IMR-90 (cell line): ENCODE measurements at regions not wholly inside any gene's neighbourhood (a gene's known extent, or its start where the extent isn't known, plus 50 kb on each side); places are given as distances from the start of the nearest gene placed in this dataset.

Experiments used
- ATAC-seq: fragments of 200-7000 bp; cut with Tn5 transposase; 2 replicates; pipeline ENCODE4 v1.9.1; 2020; ENCODE audit warnings: low read depth, mild to moderate bottlenecking, moderate library complexity
- BruUV-seq: library from RNA; stranded (reverse); fragments of 400-500 nt; replicated peaks from 2 replicates; lab custom pipeline; 2021; lab: Mats Ljungman, UMichigan
- CTCF ChIA-PET: fragments of 300-600 bp; formaldehyde crosslinking; extraction: SDS; loops from one replicate; lab custom pipeline; 2021; ENCODE audit warnings: antibody characterized with exemption; lab: Yijun Ruan, JAX
- POLR2A ChIA-PET: fragments of 300-600 bp; sonication (Branson Sonifier 250); formaldehyde crosslinking; loops from one replicate; lab custom pipeline; 2022; ENCODE audit warnings: antibody characterized with exemption; ENCODE audit not compliant: unreplicated experiment; lab: Charles Lee
- DNase-seq: peaks from one replicate; pipeline ENCODE4 v3.0.0; 2013
- H2AFZ ChIP-seq: replicated peaks from 2 replicates; pipeline ENCODE3; 2013; ENCODE audit warnings: low read length, mild to moderate bottlenecking; ENCODE audit not compliant: poor library complexity
- H2AK5ac ChIP-seq: 2 replicates; pipeline ENCODE4 v1.6.1; 2013; ENCODE audit warnings: low read depth, low read length, inconsistent platforms
- H2AK9ac ChIP-seq: replicated peaks from 2 replicates; pipeline ENCODE3; 2013; ENCODE audit warnings: mild to moderate bottlenecking, low read depth, low read length, moderate library complexity; ENCODE audit not compliant: poor library complexity
- H2BK120ac ChIP-seq: 2 replicates; pipeline ENCODE4 v1.6.1; 2013; ENCODE audit warnings: low read depth, low read length, inconsistent platforms
- H2BK15ac ChIP-seq: 3 replicates; pipeline ENCODE4 v1.6.1; 2013; ENCODE audit warnings: low read depth, low read length, inconsistent platforms
- H2BK20ac ChIP-seq: 2 replicates; pipeline ENCODE4 v1.6.1; 2013; ENCODE audit warnings: low read depth, mild to moderate bottlenecking, inconsistent platforms, low read length, moderate library complexity
- H2BK5ac ChIP-seq: 2 replicates; pipeline ENCODE4 v1.6.1; 2013; ENCODE audit warnings: mild to moderate bottlenecking, low read depth, low read length, inconsistent platforms; ENCODE audit not compliant: poor library complexity, severe bottlenecking
- H3K14ac ChIP-seq: replicated peaks from 2 replicates; pipeline ENCODE4 v1.6.1; 2013; ENCODE audit warnings: low read depth, low read length, inconsistent platforms
- H3K18ac ChIP-seq: 2 replicates; pipeline ENCODE4 v1.6.1; 2013; ENCODE audit warnings: low read depth, low read length, control low read depth
- H3K23ac ChIP-seq: 2 replicates; pipeline ENCODE4 v1.6.1; 2013; ENCODE audit warnings: low read depth, low read length, inconsistent platforms
- H3K27ac ChIP-seq: 2 replicates; pipeline ENCODE4 v1.5.1; 2013; ENCODE audit warnings: mild to moderate bottlenecking, control low read depth, low read length; ENCODE audit not compliant: insufficient read depth
- H3K27me3 ChIP-seq: 2 replicates; pipeline ENCODE4 v1.6.1; 2013; ENCODE audit warnings: low read length; ENCODE audit not compliant: control insufficient read depth, insufficient read depth
- H3K36me3 ChIP-seq: 2 replicates; pipeline ENCODE4 v1.6.1; 2013; ENCODE audit warnings: low read length, mixed read lengths; ENCODE audit not compliant: control insufficient read depth, insufficient read depth
- H3K4ac ChIP-seq: 2 replicates; pipeline ENCODE4 v1.6.1; 2013; ENCODE audit warnings: low read depth, low read length, inconsistent platforms
- H3K4me1 ChIP-seq: 2 replicates; pipeline ENCODE4 v1.6.1; 2013; ENCODE audit warnings: low read length, mixed read lengths; ENCODE audit not compliant: control insufficient read depth, insufficient read depth
- H3K4me2 ChIP-seq: 2 replicates; pipeline ENCODE4 v1.6.1; 2013; ENCODE audit warnings: low read depth, mild to moderate bottlenecking, control low read depth, low read length, moderate library complexity
- H3K4me3 ChIP-seq: 2 replicates; pipeline ENCODE4 v1.5.1; 2013; ENCODE audit warnings: low read depth, mild to moderate bottlenecking, control low read depth, low read length, moderate library complexity; ENCODE audit not compliant: insufficient read depth
- H3K56ac ChIP-seq: 2 replicates; pipeline ENCODE4 v1.6.1; 2013; ENCODE audit warnings: low read length, inconsistent platforms; ENCODE audit not compliant: insufficient read depth; ENCODE audit errors: extremely low read depth
- H3K79me1 ChIP-seq, 2 experiments: 2 replicates each; pipeline ENCODE4 v1.6.1; 2013; ENCODE audit warnings: low read length in 2 of 2, inconsistent platforms in 1 of 2, low read depth in 1 of 2
- H3K9ac ChIP-seq: 2 replicates; pipeline ENCODE4 v1.6.1; 2013; ENCODE audit warnings: low read depth, low read length, control low read depth
- H3K9me1 ChIP-seq: 2 replicates; pipeline ENCODE4 v1.6.1; 2013; ENCODE audit warnings: low read length, inconsistent platforms; ENCODE audit not compliant: insufficient read depth
- H3K9me3 ChIP-seq: 2 replicates; pipeline ENCODE4 v1.6.1; 2013; ENCODE audit warnings: low read length; ENCODE audit not compliant: control insufficient read depth, insufficient read depth
- H4K20me1 ChIP-seq: 2 replicates; pipeline ENCODE4 v1.6.1; 2013; ENCODE audit warnings: low read length, inconsistent platforms; ENCODE audit not compliant: insufficient read depth
- H4K5ac ChIP-seq: 2 replicates; pipeline ENCODE4 v1.6.1; 2013; ENCODE audit warnings: mild to moderate bottlenecking, low read depth, low read length, control low read depth
- H4K8ac ChIP-seq, 2 experiments: 2 replicates each; pipeline ENCODE4 v1.6.1; 2013; ENCODE audit warnings: low read depth in 2 of 2, low read length in 2 of 2, control low read depth in 1 of 2, inconsistent platforms in 1 of 2
- H4K91ac ChIP-seq: 2 replicates; pipeline ENCODE4 v1.6.1; 2013; ENCODE audit warnings: low read depth, low read length, inconsistent platforms; ENCODE audit not compliant: insufficient read depth
- BHLHE40 ChIP-seq: fragments of 150-350 bp; IDR thresholded peaks from 2 replicates; pipeline ENCODE4 v1.6.1; 2016; ENCODE audit warnings: mild to moderate bottlenecking, low read depth, low read length
- CEBPB ChIP-seq: IDR thresholded peaks from 2 replicates; pipeline ENCODE4 v1.6.1; 2012; ENCODE audit warnings: low read depth, low read length, improper control_type of control experiment
- CHD1 ChIP-seq: IDR thresholded peaks from 2 replicates; pipeline ENCODE4 v1.6.1; 2012; ENCODE audit warnings: low read depth, low read length, improper control_type of control experiment
- CTCF ChIP-seq: conservative IDR thresholded peaks from 2 replicates; pipeline ENCODE4 v1.5.1; 2012; ENCODE audit warnings: mild to moderate bottlenecking, low read depth, low read length, improper control_type of control experiment
- ELK1 ChIP-seq: fragments of 150-350 bp; IDR thresholded peaks from 2 replicates; pipeline ENCODE4 v1.6.1; 2016; ENCODE audit warnings: low read depth, mild to moderate bottlenecking, low read length, moderate library complexity, borderline replicate concordance
- FOS ChIP-seq: fragments of 150-350 bp; IDR thresholded peaks from 2 replicates; pipeline ENCODE4 v1.6.1; 2016; ENCODE audit warnings: low read depth, low read length
- MAFK ChIP-seq: IDR thresholded peaks from 2 replicates; pipeline ENCODE4 v1.6.1; 2012; ENCODE audit warnings: low read depth, low read length, improper control_type of control experiment
- MAZ ChIP-seq: IDR thresholded peaks from 2 replicates; pipeline ENCODE4 v1.6.1; 2012; ENCODE audit warnings: low read depth, mild to moderate bottlenecking, low read length, improper control_type of control experiment, moderate library complexity, borderline replicate concordance
- MXI1 ChIP-seq: IDR thresholded peaks from 2 replicates; pipeline ENCODE4 v1.6.1; 2012; ENCODE audit warnings: low read depth, mild to moderate bottlenecking, low read length, moderate library complexity, borderline replicate concordance
- NFE2L2 ChIP-seq: fragments of 150-350 bp; IDR thresholded peaks from 2 replicates; pipeline ENCODE4 v1.6.1; 2016; ENCODE audit warnings: low read depth, mild to moderate bottlenecking, low read length
- POLR2A ChIP-seq: IDR thresholded peaks from 2 replicates; pipeline ENCODE4 v1.6.1; 2012; ENCODE audit warnings: mild to moderate bottlenecking, low read depth, low read length
- RAD21 ChIP-seq: IDR thresholded peaks from 2 replicates; pipeline ENCODE4 v1.6.1; 2012; ENCODE audit warnings: low read length, improper control_type of control experiment
- RCOR1 ChIP-seq: IDR thresholded peaks from 2 replicates; pipeline ENCODE4 v1.6.1; 2012; ENCODE audit warnings: mild to moderate bottlenecking, low read length, improper control_type of control experiment; ENCODE audit not compliant: insufficient replicate concordance
- RFX5 ChIP-seq: IDR thresholded peaks from 2 replicates; pipeline ENCODE4 v1.8.0; 2012; ENCODE audit warnings: low read depth, mild to moderate bottlenecking, low read length, moderate library complexity
- SMC3 ChIP-seq: fragments of 150-350 bp; IDR thresholded peaks from 2 replicates; pipeline ENCODE4 v1.6.1; 2016; ENCODE audit warnings: low read depth, mild to moderate bottlenecking, antibody characterized with exemption, low read length, moderate library complexity
- USF2 ChIP-seq: fragments of 150-350 bp; IDR thresholded peaks from 2 replicates; pipeline ENCODE4 v1.6.1; 2017; ENCODE audit warnings: mild to moderate bottlenecking, antibody characterized with exemption, low read length, low read depth
- WGBS, 2 experiments: methylation state at CpG; one replicate each; pipeline versions ENCODE4 v1.1.5 to v1.1.7; 2013; ENCODE audit warnings: missing lambda C conversion rate in 2 of 2; ENCODE audit not compliant: insufficient read length in 1 of 2; ENCODE audit errors: extremely low coverage in 2 of 2; 5-methylcytosine and 5-hydroxymethylcytosine counted together
- dilution Hi-C: fragments of 300-500 bp; cut with HindIII; formaldehyde crosslinking; loops from one replicate; pipeline ENCODE4 v1.14.3; 2018; ENCODE audit warnings: low sequenced_read_pairs; ENCODE audit not compliant: unreplicated experiment
- in situ Hi-C: fragments of 300-500 bp; cut with MboI; formaldehyde crosslinking; loops from 3 replicates; pipeline ENCODE4 v1.14.3; 2019; ENCODE audit warnings: low sequenced_read_pairs, inconsistent platforms, mixed read lengths
- intact Hi-C: fragments of 100-400 bp; cut with micrococcal nuclease; formaldehyde crosslinking; loops from 2 replicates; pipeline ENCODE4 v1.10.0; 2022

DNA sequence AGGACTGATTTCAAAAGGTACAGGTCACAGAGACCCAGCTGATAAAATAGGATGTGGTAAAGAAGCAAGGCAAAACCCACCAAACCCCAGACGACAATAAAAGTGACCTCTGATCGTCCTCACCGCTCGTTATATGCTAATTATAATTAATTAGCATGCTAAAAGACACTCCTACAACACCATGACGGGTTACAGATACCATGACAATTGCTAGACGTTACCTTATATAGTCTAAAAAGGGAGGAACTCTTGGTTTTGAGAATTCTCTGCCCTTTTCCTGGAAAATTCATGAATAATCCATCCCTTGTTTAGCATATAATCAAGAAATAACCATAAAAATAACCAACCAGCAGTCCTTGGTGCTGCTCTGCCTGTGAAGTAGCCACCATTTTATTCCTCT, 74.7 kb upstream of the MB21D2 start:
- CTCF ChIA-PET, result interaction anchor here (0.8 to 0.9 kb wide), 2 partner anchors 16 to 1352 kb away, joined by 3 to 6 read pairs; no protein-coding TSS in a partner anchor
- Histone ChIP-seq H3K4ac (no peak overlapping the region), H3K18ac (no peak overlapping the region), H2BK15ac (no peak overlapping the region), H2BK20ac (no peak overlapping the region), H3K79me1 (no peaks in the 10 kb centered on the region), H3K4me1 (no peaks in the 10 kb centered on the region), H3K27me3 (no peaks in the 10 kb centered on the region), H4K5ac (no peak overlapping the region), H2BK120ac (no peak overlapping the region), H3K9me1 (no peaks in the 10 kb centered on the region), H3K27ac (no peak overlapping the region), H2BK5ac (no peak overlapping the region), H4K20me1 (no peaks in the 10 kb centered on the region), H3K14ac (no peak overlapping the region), H4K91ac (no peak overlapping the region), H2AK5ac (no peak overlapping the region), H3K56ac (no peak overlapping the region), H2AFZ (no peak overlapping the region), H2AK9ac (no peak overlapping the region), H3K4me2 (no peak overlapping the region), H3K36me3 (no peaks in the 10 kb centered on the region), H3K4me3 (no peak overlapping the region), H3K9me3 (no peaks in the 10 kb centered on the region), H3K9ac (no peak overlapping the region), H4K8ac (no peak overlapping the region), H3K23ac (no peak overlapping the region)
- ATAC-seq (no peak), DNase-seq (no peak)
- TF ChIP-seq BHLHE40 (no peak), RCOR1 (no peak), CTCF (no peak), MXI1 (no peak), POLR2A (no peak), FOS (no peak), MAZ (no peak), SMC3 (no peak), RAD21 (no peak), RFX5 (no peak), NFE2L2 (no peak), USF2 (no peak), CHD1 (no peak), ELK1 (no peak), MAFK (no peak), CEBPB (no peak)
- intact Hi-C loops, result no loop called here
- dilution Hi-C loops, result no loop called here
- WGBS, 2 experiments, result no CpG with 5 or more reads among the region's 6 CpGs
- POLR2A ChIA-PET, result no interaction called here
- BruUV-seq, result no TSS peak
- in situ Hi-C loops, result no loop called here
